ENCODE measurements at regions not wholly inside any gene's neighbourhood (a gene's known extent, or its start where the extent isn't known, plus 50 kb on each side); places are given as distances from the start of the nearest gene placed in this dataset.

- no peak for ATAC-seq (ENCODE audit: low read depth)
- Histone ChIP-seq H3K4me2 (replicated peaks; ENCODE audit: low read depth, low read length, poor library complexity, severe bottlenecking) (no peak overlapping the region), H3K36me3 (replicated peaks in 1 of 2; ENCODE audit: control extremely low read depth in 1 of 2, control insufficient read depth in 1 of 2, extremely low read depth in 1 of 2, insufficient read depth in 2 of 2, low read length in 1 of 2) (no peaks in the 10 kb centered on the region), H3K27ac (ENCODE audit: low read length in 2 of 2) (no peak overlapping the region), H3K27me3 (replicated peaks in 1 of 4; ENCODE audit: control extremely low read depth in 1 of 4, control insufficient read depth in 3 of 4, insufficient read depth in 4 of 4, low read length in 3 of 4) (no peaks in the 10 kb centered on the region), H3K4me1 (ENCODE audit: control insufficient read depth in 2 of 2, insufficient read depth in 2 of 2, low read length in 2 of 2) (no peaks in the 10 kb centered on the region), H2AFZ (ENCODE audit: insufficient read depth, low read depth, low read length, poor library complexity, severe bottlenecking) (no peak overlapping the region), H3K79me2 (ENCODE audit: control insufficient read depth, insufficient read depth, low read length) (no peaks in the 10 kb centered on the region), H3K9me3 (ENCODE audit: control extremely low read depth in 1 of 3, control insufficient read depth in 2 of 3, insufficient read depth in 1 of 3, low read length in 2 of 3) (no peaks in the 10 kb centered on the region), H3K4me3 (ENCODE audit: control extremely low read depth in 1 of 5, extremely low read depth in 1 of 5, insufficient read depth in 1 of 5, low read depth in 2 of 5, low read length in 4 of 5) (no peak overlapping the region), H4K20me1 (ENCODE audit: control insufficient read depth, insufficient read depth, low read length, poor library complexity, severe bottlenecking) (no peaks in the 10 kb centered on the region), H3K9ac (ENCODE audit: low read length) (no peak overlapping the region)
- intact Hi-C loops (cut with micrococcal nuclease): no loop called here
- no peak for TF ChIP-seq EZH2 (IDR thresholded peaks at IDR 0.05; ENCODE audit: borderline replicate concordance, insufficient read depth, low read depth, low read length, poor library complexity, severe bottlenecking)
- TF ChIP-seq, protein P1, sequence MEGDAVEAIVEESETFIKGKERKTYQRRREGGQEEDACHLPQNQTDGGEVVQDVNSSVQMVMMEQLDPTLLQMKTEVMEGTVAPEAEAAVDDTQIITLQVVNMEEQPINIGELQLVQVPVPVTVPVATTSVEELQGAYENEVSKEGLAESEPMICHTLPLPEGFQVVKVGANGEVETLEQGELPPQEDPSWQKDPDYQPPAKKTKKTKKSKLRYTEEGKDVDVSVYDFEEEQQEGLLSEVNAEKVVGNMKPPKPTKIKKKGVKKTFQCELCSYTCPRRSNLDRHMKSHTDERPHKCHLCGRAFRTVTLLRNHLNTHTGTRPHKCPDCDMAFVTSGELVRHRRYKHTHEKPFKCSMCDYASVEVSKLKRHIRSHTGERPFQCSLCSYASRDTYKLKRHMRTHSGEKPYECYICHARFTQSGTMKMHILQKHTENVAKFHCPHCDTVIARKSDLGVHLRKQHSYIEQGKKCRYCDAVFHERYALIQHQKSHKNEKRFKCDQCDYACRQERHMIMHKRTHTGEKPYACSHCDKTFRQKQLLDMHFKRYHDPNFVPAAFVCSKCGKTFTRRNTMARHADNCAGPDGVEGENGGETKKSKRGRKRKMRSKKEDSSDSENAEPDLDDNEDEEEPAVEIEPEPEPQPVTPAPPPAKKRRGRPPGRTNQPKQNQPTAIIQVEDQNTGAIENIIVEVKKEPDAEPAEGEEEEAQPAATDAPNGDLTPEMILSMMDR (IDR thresholded peaks at IDR 0.05): no peak
- CTCF ChIA-PET: no interaction called here
- DNase-seq: no peak
- whole genome bisulfite sequencing (ENCODE audit: insufficient coverage): 100% methylated on average over 1 of the region's 1 CpG
- Mint-ChIP-seq H3K4me1 (no peaks in the 10 kb centered on the region), H3K4me3 (no peak overlapping the region), H3K27me3 (no peaks in the 10 kb centered on the region), H3K27ac (no peak overlapping the region), H3K9me3 (ENCODE audit: insufficient read depth) (no peaks in the 10 kb centered on the region)
- POLR2A ChIA-PET: no interaction called here
These were observed 571.2 kb upstream of the ACTRT1 start for GRCh38 chrX:128623361-128623760.

GRCh38 chrX:128622296-128622695 lies 570.1 kb upstream of the ACTRT1 start:
- no peak for DNase-seq
- Mint-ChIP-seq H3K4me3 (no peak overlapping the region), H3K9me3 (ENCODE audit: insufficient read depth) (no peaks in the 10 kb centered on the region), H3K4me1 (no peaks in the 10 kb centered on the region), H3K27ac (no peak overlapping the region), H3K27me3 (no peaks in the 10 kb centered on the region)
- Histone ChIP-seq H4K20me1 (ENCODE audit: control insufficient read depth, insufficient read depth, low read length, poor library complexity, severe bottlenecking) (no peaks in the 10 kb centered on the region), H3K4me2 (replicated peaks; ENCODE audit: low read depth, low read length, poor library complexity, severe bottlenecking) (no peak overlapping the region), H3K79me2 (ENCODE audit: control insufficient read depth, insufficient read depth, low read length) (no peaks in the 10 kb centered on the region), H2AFZ (ENCODE audit: insufficient read depth, low read depth, low read length, poor library complexity, severe bottlenecking) (no peak overlapping the region), H3K27me3 (replicated peaks in 1 of 4; ENCODE audit: control extremely low read depth in 1 of 4, control insufficient read depth in 3 of 4, insufficient read depth in 4 of 4, low read length in 3 of 4) (no peaks in the 10 kb centered on the region), H3K27ac (ENCODE audit: low read length in 2 of 2) (no peak overlapping the region), H3K9ac (ENCODE audit: low read length) (no peak overlapping the region), H3K4me1 (ENCODE audit: control insufficient read depth in 2 of 2, insufficient read depth in 2 of 2, low read length in 2 of 2) (no peaks in the 10 kb centered on the region), H3K4me3 (ENCODE audit: control extremely low read depth in 1 of 5, extremely low read depth in 1 of 5, insufficient read depth in 1 of 5, low read depth in 2 of 5, low read length in 4 of 5) (no peak overlapping the region), H3K36me3 (replicated peaks in 1 of 2; ENCODE audit: control extremely low read depth in 1 of 2, control insufficient read depth in 1 of 2, extremely low read depth in 1 of 2, insufficient read depth in 2 of 2, low read length in 1 of 2) (no peaks in the 10 kb centered on the region), H3K9me3 (ENCODE audit: control extremely low read depth in 1 of 3, control insufficient read depth in 2 of 3, insufficient read depth in 1 of 3, low read length in 2 of 3) (no peaks in the 10 kb centered on the region)
- TF ChIP-seq, protein P1 (IDR thresholded peaks at IDR 0.05): no peak
- TF ChIP-seq EZH2 (IDR thresholded peaks at IDR 0.05; ENCODE audit: borderline replicate concordance, insufficient read depth, low read depth, low read length, poor library complexity, severe bottlenecking): no peak
- ChIA-PET CTCF (no interaction called here), POLR2A (no interaction called here)
- 100% methylated on average over 1 of the region's 2 CpGs for WGBS (ENCODE audit: insufficient coverage)
- ATAC-seq (ENCODE audit: low read depth): no peak
- intact Hi-C loops (cut with micrococcal nuclease): no loop called here
